Trophoblast cell (in vitro differentiated cells and primary cell): ENCODE measurements at regions not wholly inside any gene's neighbourhood (a gene's known extent, or its start where the extent isn't known, plus 50 kb on each side); places are given as distances from the start of the nearest gene placed in this dataset.
"Not testable (repeated sequence)": the region's sequence is repeated elsewhere in the genome, so short reads cannot be mapped to it uniquely, and the experiment has no call there.

Experiments
- DNase-seq, 2 donors: peaks; one replicate each; pipeline ENCODE4 v3.0.0-alpha.2; 2016
- H2AFZ ChIP-seq: 2 replicates; pipeline ENCODE4 v1.6.1; 2013; ENCODE audit warnings: low read length, moderate library complexity, mild to moderate bottlenecking; ENCODE audit not compliant: insufficient read depth, poor library complexity
- H2AK5ac ChIP-seq: 2 replicates; pipeline ENCODE4 v1.6.1; 2013; ENCODE audit warnings: mild to moderate bottlenecking, low read length
- H2BK120ac ChIP-seq: 2 replicates; pipeline ENCODE4 v1.6.1; 2013; ENCODE audit warnings: low read length, mild to moderate bottlenecking, moderate library complexity; ENCODE audit not compliant: insufficient read depth, poor library complexity
- H2BK12ac ChIP-seq: 2 replicates; pipeline ENCODE4 v1.6.1; 2013; ENCODE audit warnings: mild to moderate bottlenecking, low read length, moderate library complexity
- H2BK5ac ChIP-seq: 2 replicates; pipeline ENCODE4 v1.6.1; 2013; ENCODE audit warnings: low read length, low read depth, moderate library complexity, mild to moderate bottlenecking; ENCODE audit not compliant: poor library complexity
- H3K14ac ChIP-seq: 2 replicates; pipeline ENCODE4 v1.6.1; 2013; ENCODE audit warnings: mild to moderate bottlenecking, low read length
- H3K18ac ChIP-seq: 2 replicates; pipeline ENCODE4 v1.6.1; 2013; ENCODE audit warnings: mild to moderate bottlenecking, low read length
- H3K23ac ChIP-seq: 2 replicates; pipeline ENCODE4 v1.6.1; 2013; ENCODE audit warnings: low read length
- H3K27ac ChIP-seq: 2 replicates; pipeline ENCODE4 v1.5.1; 2013; ENCODE audit warnings: low read depth, mild to moderate bottlenecking, inconsistent platforms, low read length, moderate library complexity
- H3K27me3 ChIP-seq: 2 replicates; pipeline ENCODE4 v1.6.1; 2013; ENCODE audit warnings: inconsistent platforms, mild to moderate bottlenecking, low read length, moderate library complexity; ENCODE audit not compliant: insufficient read depth
- H3K36me3 ChIP-seq, 2 experiments: 1 replicate in 1 of 2; 2 replicates in 1 of 2; pipeline ENCODE4 v1.6.1; 2013; ENCODE audit warnings: low read length in 2 of 2, mild to moderate bottlenecking in 2 of 2, moderate library complexity in 1 of 2; ENCODE audit not compliant: insufficient read depth in 2 of 2, control insufficient read depth in 1 of 2
- H3K4ac ChIP-seq: 2 replicates; pipeline ENCODE4 v1.6.1; 2013; ENCODE audit warnings: low read depth, mild to moderate bottlenecking, low read length, moderate library complexity
- H3K4me1 ChIP-seq, 2 experiments: 1 replicate in 1 of 2; 2 replicates in 1 of 2; pipeline ENCODE4 v1.6.1; 2013; ENCODE audit warnings: low read length in 2 of 2, mild to moderate bottlenecking in 2 of 2, moderate library complexity in 1 of 2; ENCODE audit not compliant: insufficient read depth in 2 of 2, control insufficient read depth in 1 of 2
- H3K4me2 ChIP-seq: 2 replicates; pipeline ENCODE4 v1.6.1; 2013; ENCODE audit warnings: inconsistent platforms, mild to moderate bottlenecking, low read length, moderate library complexity
- H3K4me3 ChIP-seq: 2 replicates; pipeline ENCODE4 v1.5.1; 2013; ENCODE audit warnings: mild to moderate bottlenecking, low read depth, low read length, inconsistent platforms
- H3K79me1 ChIP-seq: one replicate; pipeline ENCODE4 v1.6.1; 2013; ENCODE audit warnings: low read length
- H3K79me2 ChIP-seq: 2 replicates; pipeline ENCODE4 v1.6.1; 2013; ENCODE audit warnings: low read length, mild to moderate bottlenecking; ENCODE audit not compliant: control insufficient read depth, insufficient read depth, poor library complexity
- H3K9ac ChIP-seq: 2 replicates; pipeline ENCODE4 v1.6.1; 2013; ENCODE audit warnings: mild to moderate bottlenecking, low read length
- H3K9me3 ChIP-seq: 2 replicates; pipeline ENCODE4 v1.6.1; 2013; ENCODE audit warnings: low read depth, mild to moderate bottlenecking, control low read depth, inconsistent platforms, low read length; ENCODE audit not compliant: insufficient read depth
- H4K12ac ChIP-seq: 2 replicates; pipeline ENCODE4 v1.6.1; 2013; ENCODE audit warnings: low read depth, mild to moderate bottlenecking, low read length, moderate library complexity
- H4K8ac ChIP-seq: 2 replicates; pipeline ENCODE4 v1.6.1; 2013; ENCODE audit warnings: low read depth, mild to moderate bottlenecking, low read length, moderate library complexity
- H4K91ac ChIP-seq: one replicate; pipeline ENCODE4 v1.6.1; 2013; ENCODE audit warnings: low read depth, mild to moderate bottlenecking, low read length, moderate library complexity
- WGBS: extraction: QIAGEN DNeasy Blood & Tissue Kit; methylation state at CpG from one replicate; pipeline ENCODE4 v1.1.7; 2013; ENCODE audit warnings: missing lambda C conversion rate; ENCODE audit not compliant: insufficient read length, insufficient coverage; ENCODE audit errors: extremely low coverage; 5-methylcytosine and 5-hydroxymethylcytosine counted together

DNA sequence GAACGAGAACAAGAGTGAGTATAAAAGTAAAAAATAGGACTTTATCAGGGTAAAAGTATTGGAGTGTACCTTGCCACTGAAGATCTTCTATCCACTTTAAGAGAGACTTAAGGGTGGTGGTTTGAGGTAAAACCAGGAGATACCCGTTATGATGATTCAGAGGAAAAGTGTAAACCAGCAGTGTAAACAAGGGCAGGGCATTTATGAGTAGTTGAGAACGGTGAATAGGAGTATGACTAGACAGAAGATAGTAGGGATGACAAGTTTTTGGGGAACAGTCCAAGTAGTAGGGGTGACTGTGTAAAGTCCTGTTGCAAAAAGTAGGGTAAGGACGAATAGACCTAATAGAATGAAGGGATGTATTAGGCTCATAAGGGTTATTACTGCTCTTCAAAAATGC, 131.5 kb upstream of the VANGL1 start:
- not testable (repeated sequence) for H3K36me3 ChIP-seq, H3K4ac ChIP-seq, H4K8ac ChIP-seq, H3K4me3 ChIP-seq, H2BK12ac ChIP-seq, H2AK5ac ChIP-seq, H3K23ac ChIP-seq, H4K91ac ChIP-seq, H3K14ac ChIP-seq, H2AFZ ChIP-seq, H2BK5ac ChIP-seq, H3K79me1 ChIP-seq, H3K27me3 ChIP-seq, H3K27ac ChIP-seq, H3K9me3 ChIP-seq, H3K4me1 ChIP-seq, H3K18ac ChIP-seq, H3K79me2 ChIP-seq, DNase-seq, H3K4me2 ChIP-seq, H2BK120ac ChIP-seq, H4K12ac ChIP-seq, H3K9ac ChIP-seq
- WGBS, result no CpG with 5 or more reads among the region's 4 CpGs

- Histone ChIP-seq H3K14ac (no peak overlapping the region), H3K27me3 (no peaks in the 10 kb centered on the region), H2AK5ac (no peak overlapping the region), H3K18ac (no peak overlapping the region), H3K4me3 (no peak overlapping the region), H2BK12ac (no peak overlapping the region), H4K8ac (no peak overlapping the region), H3K4me2 (no peak overlapping the region), H2BK120ac (no peak overlapping the region), H3K79me1 (no peaks in the 10 kb centered on the region), H2BK5ac (no peak overlapping the region), H3K23ac (no peak overlapping the region), H4K12ac (no peak overlapping the region), H4K91ac (no peak overlapping the region), H3K9ac (no peak overlapping the region), H3K36me3 (no peaks in the 10 kb centered on the region), H3K4me1 (no peaks in the 10 kb centered on the region), H3K79me2 (no peaks in the 10 kb centered on the region), H2AFZ (no peak overlapping the region), H3K9me3 (peaks cover 2% of the 10 kb centered on the region), H3K27ac (no peak overlapping the region), H3K4ac (no peak overlapping the region)
- 100% methylated on average over 2 of the region's 6 CpGs for WGBS
- DNase-seq, result peak in 1 of 2 donors; percentile 24
Measured at GRCh38 chr1:115507901-115508300, 133.9 kb upstream of the VANGL1 start.

DNA sequence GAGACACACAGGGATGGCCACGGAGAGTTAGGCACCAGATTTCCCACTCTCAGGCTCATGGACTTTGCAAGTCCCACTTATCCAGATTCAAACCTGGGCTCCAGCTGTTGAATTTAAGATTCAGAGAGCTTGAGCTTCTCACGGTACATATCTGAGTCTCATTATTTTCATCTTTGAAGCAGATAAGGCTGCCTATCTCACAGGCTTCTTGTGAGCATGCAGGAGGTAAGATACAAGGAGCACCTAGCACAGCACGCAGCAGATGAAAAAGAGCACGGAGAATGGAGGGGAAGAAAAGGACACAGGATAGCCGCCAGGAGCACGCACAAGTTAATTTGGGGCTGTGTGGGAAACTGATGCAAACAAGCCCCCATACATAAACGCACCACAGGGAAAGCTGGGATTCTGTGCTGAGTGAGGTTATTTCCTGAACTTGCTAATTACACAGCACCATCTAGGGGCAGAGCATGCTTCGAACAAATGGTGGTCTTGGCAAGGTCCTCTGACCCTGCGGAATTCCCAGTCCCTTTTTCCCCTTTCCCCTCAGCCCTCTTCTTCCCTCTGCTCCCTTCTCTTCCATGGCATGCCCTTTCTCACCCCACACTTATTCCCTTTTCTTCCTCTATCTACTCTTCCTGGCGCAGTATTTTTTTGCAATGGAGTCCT, 134.7 kb upstream of the VANGL1 start:
- Histone ChIP-seq H3K4me2 (no peak overlapping the region), H2AK5ac (no peak overlapping the region), H2BK120ac (no peak overlapping the region), H2BK12ac (peak overlapping the region; percentile 1), H2AFZ (no peak overlapping the region), H3K27ac (no peak overlapping the region), H3K4ac (no peak overlapping the region), H3K14ac (no peak overlapping the region), H2BK5ac (no peak overlapping the region), H3K27me3 (no peaks in the 10 kb centered on the region), H4K91ac (peak overlapping the region; percentile 16), H3K23ac (no peak overlapping the region), H3K4me1 (no peaks in the 10 kb centered on the region), H3K36me3 (no peaks in the 10 kb centered on the region), H3K4me3 (no peak overlapping the region), H3K79me1 (no peaks in the 10 kb centered on the region), H3K9me3 (peaks cover 2% of the 10 kb centered on the region), H3K9ac (no peak overlapping the region), H4K8ac (no peak overlapping the region), H3K18ac (no peak overlapping the region), H3K79me2 (no peaks in the 10 kb centered on the region), H4K12ac (no peak overlapping the region)
- peak in 1 of 2 donors; percentile 17 for DNase-seq
- WGBS, result no CpG with 5 or more reads among the region's 10 CpGs

DNA sequence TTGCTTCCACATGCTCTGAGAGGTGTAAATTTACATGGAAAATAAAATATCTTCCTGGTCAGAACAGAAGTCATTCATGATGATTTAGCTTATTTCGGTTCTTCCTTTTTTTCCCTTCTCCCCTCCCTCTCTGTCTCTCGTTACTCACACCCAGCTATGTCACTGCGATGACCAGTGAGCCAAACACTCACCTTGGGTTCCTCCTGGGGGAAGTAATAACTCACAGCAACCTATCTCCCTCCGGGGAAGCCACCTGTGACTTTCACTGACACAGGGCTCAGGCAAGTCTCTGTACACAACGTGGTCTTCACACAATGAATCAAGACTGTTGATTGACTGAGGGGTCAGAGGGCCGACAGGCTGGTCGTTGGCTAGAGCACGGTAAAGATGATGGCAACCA, 135.3 kb upstream of the VANGL1 start:
- no peak overlapping the region for H2AK5ac ChIP-seq
- no peak overlapping the region for H4K12ac ChIP-seq
- no CpG with 5 or more reads among the region's 8 CpGs for WGBS

More for the DNA sequence above, 135.3 kb upstream of the VANGL1 start:
- no peak overlapping the region for H4K8ac ChIP-seq
- H3K23ac ChIP-seq, result no peak overlapping the region
- no peaks in the 10 kb centered on the region for H3K79me1 ChIP-seq
- H2BK120ac ChIP-seq, result no peak overlapping the region
- H2BK12ac ChIP-seq, result peak overlapping the region; percentile 1
- no peak overlapping the region for H3K14ac ChIP-seq
- H3K36me3 ChIP-seq, result no peaks in the 10 kb centered on the region
- H3K4me1 ChIP-seq, result no peaks in the 10 kb centered on the region
- DNase-seq, result peak in 1 of 2 donors; percentile 27
- no peak overlapping the region for H3K27ac ChIP-seq
- no peak overlapping the region for H3K18ac ChIP-seq
- H2BK5ac ChIP-seq, result no peak overlapping the region
- H2AFZ ChIP-seq, result no peak overlapping the region
- peaks cover 2% of the 10 kb centered on the region for H3K9me3 ChIP-seq
- H3K4me2 ChIP-seq, result no peak overlapping the region
- no peaks in the 10 kb centered on the region for H3K27me3 ChIP-seq
- no peak overlapping the region for H3K4me3 ChIP-seq
- H3K4ac ChIP-seq, result no peak overlapping the region
- no peaks in the 10 kb centered on the region for H3K79me2 ChIP-seq
- H3K9ac ChIP-seq, result no peak overlapping the region
- peak overlapping the region; percentile 16 for H4K91ac ChIP-seq
